ENCODE measurements at regions not wholly inside any gene's neighbourhood (a gene's known extent, or its start where the extent isn't known, plus 50 kb on each side); places are given as distances from the start of the nearest gene placed in this dataset.

DNA sequence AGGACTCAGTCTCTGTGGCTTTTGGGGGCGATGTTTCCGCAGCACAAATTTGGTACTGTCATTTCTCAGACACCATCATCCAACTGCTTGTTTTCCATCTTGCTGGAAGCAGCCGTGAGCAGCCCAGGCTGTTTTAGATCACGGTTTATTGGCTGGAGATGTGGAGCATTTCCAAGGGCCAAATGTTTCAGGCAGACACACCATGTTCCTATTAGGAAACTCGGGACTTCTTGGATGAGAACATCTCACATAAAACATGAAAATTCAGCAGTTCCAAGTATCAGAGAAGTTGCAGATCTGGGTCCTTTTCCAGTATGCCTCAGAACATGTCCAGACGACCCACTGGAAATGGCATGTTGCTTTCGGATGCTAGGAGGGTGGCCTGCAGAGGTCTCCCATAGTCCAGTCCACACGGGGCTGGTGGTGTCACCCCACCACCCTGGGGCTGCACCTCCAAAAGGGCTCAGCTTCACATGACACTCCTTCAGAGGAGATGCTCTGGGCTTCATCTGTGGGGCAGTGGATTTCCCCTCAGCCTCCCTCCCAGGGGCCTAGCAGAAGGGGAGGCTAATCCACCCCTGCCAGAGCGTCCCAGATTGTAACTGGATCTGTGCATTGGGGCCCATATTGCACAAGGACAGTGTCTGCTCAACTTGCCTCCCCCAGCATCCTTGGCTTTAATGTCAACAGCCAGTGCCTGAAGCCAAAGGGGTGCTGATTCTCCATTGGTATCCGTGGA lies 176.3 kb downstream of the SCP2D1 start:
- WGBS (ENCODE audit: insufficient coverage) = 85% methylated on average over 8 of the region's 10 CpGs
- Histone ChIP-seq H3K27me3 (ENCODE audit: control insufficient read depth, insufficient read depth, low read length) (no peaks in the 10 kb centered on the region), H3K9me3 (ENCODE audit: control insufficient read depth, insufficient read depth, low read length) (no peaks in the 10 kb centered on the region), H3K36me3 (ENCODE audit: control insufficient read depth, insufficient read depth, low read length) (no peaks in the 10 kb centered on the region), H3K4me3 (ENCODE audit: low read depth, low read length) (no peak overlapping the region), H3K4me1 (ENCODE audit: control insufficient read depth, insufficient read depth, low read length) (no peaks in the 10 kb centered on the region), H3K27ac (ENCODE audit: low read depth, low read length) (no peak overlapping the region)
- DNase-seq (ENCODE audit: low read depth in 4 of 6, low spot score in 6 of 6) = no peak

DNA sequence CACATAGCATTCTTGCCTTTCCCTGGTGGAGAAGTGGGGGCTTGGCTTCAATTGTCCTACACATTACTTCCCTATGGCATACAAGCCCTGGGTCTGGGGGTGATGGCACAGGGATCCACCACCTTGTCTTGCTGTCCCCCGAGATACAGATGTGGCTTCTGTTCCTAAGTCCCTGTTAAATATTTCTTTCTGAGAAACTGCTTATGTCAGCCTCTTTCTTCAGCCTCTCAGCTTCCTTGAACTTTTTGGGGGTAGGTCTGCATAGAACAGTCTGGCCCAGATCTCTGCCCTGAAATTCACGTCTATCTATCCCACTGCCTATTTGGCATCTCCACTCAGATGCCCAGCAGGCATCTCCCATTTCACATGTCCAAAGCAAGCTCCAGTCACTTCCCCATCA lies 177.4 kb downstream of the SCP2D1 start:
- no peaks in the 10 kb centered on the region for H3K9me3 ChIP-seq (ENCODE audit: control insufficient read depth, insufficient read depth, low read length)
- no peaks in the 10 kb centered on the region for H3K36me3 ChIP-seq (ENCODE audit: control insufficient read depth, insufficient read depth, low read length)
- DNase-seq (ENCODE audit: low read depth in 4 of 6, low spot score in 6 of 6) = no peak
- no peaks in the 10 kb centered on the region for H3K4me1 ChIP-seq (ENCODE audit: control insufficient read depth, insufficient read depth, low read length)
- H3K27me3 ChIP-seq (ENCODE audit: control insufficient read depth, insufficient read depth, low read length) = no peaks in the 10 kb centered on the region
- no peak overlapping the region for H3K4me3 ChIP-seq (ENCODE audit: low read depth, low read length)
- WGBS (ENCODE audit: insufficient coverage) = 87% methylated on average over 1 of the region's 2 CpGs
- H3K27ac ChIP-seq (ENCODE audit: low read depth, low read length) = no peak overlapping the region

DNA sequence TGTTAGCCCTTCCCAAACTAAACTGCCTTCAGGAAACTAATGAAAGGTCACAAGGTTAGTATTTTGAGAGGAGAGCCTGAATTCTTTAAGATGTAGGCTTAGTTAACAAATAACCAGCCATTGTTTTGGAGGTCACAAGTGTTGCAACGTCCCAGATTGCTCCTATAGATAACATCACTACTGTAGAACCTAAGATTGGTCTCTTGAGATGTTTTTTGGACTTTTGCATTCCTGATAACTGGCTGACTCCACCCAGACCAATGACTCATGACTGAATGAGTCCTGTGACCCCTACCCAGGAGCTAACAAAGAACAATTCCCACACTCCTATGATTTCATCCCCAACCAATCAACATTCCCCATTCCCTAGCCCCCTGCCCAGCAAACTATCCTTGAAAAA lies 178.8 kb downstream of the SCP2D1 start:
- H3K9me3 ChIP-seq (ENCODE audit: control insufficient read depth, insufficient read depth, low read length) = no peaks in the 10 kb centered on the region
- no peaks in the 10 kb centered on the region for H3K36me3 ChIP-seq (ENCODE audit: control insufficient read depth, insufficient read depth, low read length)
- no peak overlapping the region for H3K4me3 ChIP-seq (ENCODE audit: low read depth, low read length)
- DNase-seq (ENCODE audit: low read depth in 4 of 6, low spot score in 6 of 6) = no peak
- WGBS (ENCODE audit: insufficient coverage) = 60% methylated on average over 1 of the region's 1 CpG
- H3K27ac ChIP-seq (ENCODE audit: low read depth, low read length) = no peak overlapping the region
- H3K4me1 ChIP-seq (ENCODE audit: control insufficient read depth, insufficient read depth, low read length) = no peaks in the 10 kb centered on the region
- no peaks in the 10 kb centered on the region for H3K27me3 ChIP-seq (ENCODE audit: control insufficient read depth, insufficient read depth, low read length)

DNA sequence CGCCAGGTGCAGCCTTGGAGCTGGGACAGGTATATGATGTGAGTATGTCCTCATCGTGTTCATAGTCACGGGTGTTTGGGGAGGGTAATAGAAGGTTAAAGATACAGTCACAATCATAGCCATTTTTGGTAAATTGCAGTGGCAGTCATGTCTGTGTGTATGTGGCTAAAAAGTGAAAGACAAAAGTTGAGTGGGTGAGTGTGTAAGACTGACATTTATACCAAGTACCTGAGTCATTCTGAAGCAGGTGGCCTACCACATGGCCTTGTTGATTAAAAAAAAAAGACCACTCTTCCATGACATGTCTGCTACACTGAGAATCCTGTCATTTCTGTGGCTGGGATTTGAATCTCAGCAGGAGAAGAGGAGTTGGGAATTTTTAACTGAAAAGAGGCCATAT lies 181.9 kb downstream of the SCP2D1 start:
- DNase-seq (ENCODE audit: low read depth in 4 of 6, low spot score in 6 of 6) = no peak
- no peak overlapping the region for H3K27ac ChIP-seq (ENCODE audit: low read depth, low read length)
- 100% methylated on average over 1 of the region's 3 CpGs for WGBS (ENCODE audit: insufficient coverage)

DNA sequence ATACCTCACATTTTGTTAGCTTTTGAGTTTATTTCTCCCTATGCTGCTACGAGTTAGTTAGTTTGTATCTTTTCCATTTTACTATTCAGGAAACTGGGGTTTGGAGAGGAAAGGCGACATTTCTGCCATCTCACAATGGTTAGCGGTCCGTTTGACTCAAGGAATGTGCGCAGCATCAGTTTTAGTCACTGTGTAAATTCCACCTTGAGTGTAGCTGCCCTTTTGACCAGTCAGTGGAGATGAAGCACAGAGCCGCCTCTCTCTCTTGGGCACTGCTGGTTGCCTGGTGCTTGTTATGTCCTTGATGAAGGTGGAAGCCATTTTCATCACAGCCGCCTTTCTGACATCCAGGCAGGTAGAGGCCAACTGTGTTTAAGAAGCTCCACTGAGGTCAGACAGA lies 185.5 kb downstream of the SCP2D1 start:
- no peak overlapping the region for H3K4me3 ChIP-seq (ENCODE audit: low read depth, low read length)
- no peaks in the 10 kb centered on the region for H3K9me3 ChIP-seq (ENCODE audit: control insufficient read depth, insufficient read depth, low read length)
- WGBS (ENCODE audit: insufficient coverage) = 98% methylated on average over 5 of the region's 7 CpGs
- H3K4me1 ChIP-seq (ENCODE audit: control insufficient read depth, insufficient read depth, low read length) = no peaks in the 10 kb centered on the region
- DNase-seq (ENCODE audit: low read depth in 4 of 6, low spot score in 6 of 6) = peak in 1 of 6 donors; percentile 11
- H3K27me3 ChIP-seq (ENCODE audit: control insufficient read depth, insufficient read depth, low read length) = no peaks in the 10 kb centered on the region
- H3K27ac ChIP-seq (ENCODE audit: low read depth, low read length) = no peak overlapping the region
- H3K36me3 ChIP-seq (ENCODE audit: control insufficient read depth, insufficient read depth, low read length) = no peaks in the 10 kb centered on the region

More for the DNA sequence above, 181.9 kb downstream of the SCP2D1 start:
- Histone ChIP-seq H3K9me3 (ENCODE audit: control insufficient read depth, insufficient read depth, low read length) (no peaks in the 10 kb centered on the region), H3K27me3 (ENCODE audit: control insufficient read depth, insufficient read depth, low read length) (no peaks in the 10 kb centered on the region), H3K4me3 (ENCODE audit: low read depth, low read length) (no peak overlapping the region), H3K36me3 (ENCODE audit: control insufficient read depth, insufficient read depth, low read length) (no peaks in the 10 kb centered on the region), H3K4me1 (ENCODE audit: control insufficient read depth, insufficient read depth, low read length) (no peaks in the 10 kb centered on the region)

DNA sequence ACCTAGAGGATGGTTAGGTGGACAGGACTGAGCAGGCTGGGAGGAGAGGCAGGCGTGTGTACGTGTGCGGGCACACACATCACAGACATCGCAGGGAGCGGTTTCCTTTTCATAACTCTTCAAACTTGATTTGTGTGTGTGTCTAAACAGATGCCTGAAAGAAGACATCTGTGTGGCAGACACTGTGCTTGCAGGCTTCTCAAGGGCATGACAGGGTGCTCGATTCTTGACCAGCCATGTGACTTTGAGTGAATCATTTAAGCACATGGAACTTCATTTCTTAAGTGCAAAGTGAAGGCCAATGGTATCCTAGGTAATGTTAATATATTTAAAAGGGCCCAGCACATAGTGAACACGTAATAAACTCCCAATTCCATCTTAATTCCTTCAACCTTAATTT lies 186.5 kb downstream of the SCP2D1 start:
- DNase-seq (ENCODE audit: low read depth in 4 of 6, low spot score in 6 of 6) = no peak
- H3K4me1 ChIP-seq (ENCODE audit: control insufficient read depth, insufficient read depth, low read length) = no peaks in the 10 kb centered on the region
- no peaks in the 10 kb centered on the region for H3K27me3 ChIP-seq (ENCODE audit: control insufficient read depth, insufficient read depth, low read length)
- no peaks in the 10 kb centered on the region for H3K9me3 ChIP-seq (ENCODE audit: control insufficient read depth, insufficient read depth, low read length)
- WGBS (ENCODE audit: insufficient coverage) = 91% methylated on average over 4 of the region's 7 CpGs
- no peak overlapping the region for H3K4me3 ChIP-seq (ENCODE audit: low read depth, low read length)
- H3K36me3 ChIP-seq (ENCODE audit: control insufficient read depth, insufficient read depth, low read length) = no peaks in the 10 kb centered on the region
- no peak overlapping the region for H3K27ac ChIP-seq (ENCODE audit: low read depth, low read length)

DNA sequence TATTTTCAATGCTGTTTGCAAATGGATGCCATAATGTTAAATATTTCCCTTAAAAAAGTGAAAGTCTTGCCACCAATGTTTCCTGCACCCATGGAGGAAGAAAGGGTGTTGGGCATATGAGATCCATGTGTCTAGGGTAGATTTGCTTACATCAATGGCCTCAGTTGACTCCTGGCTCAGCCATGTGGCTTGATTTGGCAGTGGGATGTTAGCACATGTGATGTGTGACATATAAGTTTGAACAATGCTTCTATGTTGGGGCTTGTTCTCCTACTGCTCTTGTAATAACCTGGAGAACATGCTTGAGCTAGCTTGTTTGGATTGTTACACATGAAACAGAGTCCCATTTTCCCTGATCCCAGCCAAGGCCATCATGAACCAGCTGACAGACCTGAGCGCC lies 187.6 kb downstream of the SCP2D1 start:
- DNase-seq (ENCODE audit: low read depth in 4 of 6, low spot score in 6 of 6) = no peak
- WGBS (ENCODE audit: insufficient coverage) = 100% methylated on average over 1 of the region's 1 CpG
- no peaks in the 10 kb centered on the region for H3K4me1 ChIP-seq (ENCODE audit: control insufficient read depth, insufficient read depth, low read length)
- H3K9me3 ChIP-seq (ENCODE audit: control insufficient read depth, insufficient read depth, low read length) = no peaks in the 10 kb centered on the region
- no peak overlapping the region for H3K4me3 ChIP-seq (ENCODE audit: low read depth, low read length)
- no peaks in the 10 kb centered on the region for H3K36me3 ChIP-seq (ENCODE audit: control insufficient read depth, insufficient read depth, low read length)
- H3K27ac ChIP-seq (ENCODE audit: low read depth, low read length) = no peak overlapping the region
- H3K27me3 ChIP-seq (ENCODE audit: control insufficient read depth, insufficient read depth, low read length) = no peaks in the 10 kb centered on the region

DNA sequence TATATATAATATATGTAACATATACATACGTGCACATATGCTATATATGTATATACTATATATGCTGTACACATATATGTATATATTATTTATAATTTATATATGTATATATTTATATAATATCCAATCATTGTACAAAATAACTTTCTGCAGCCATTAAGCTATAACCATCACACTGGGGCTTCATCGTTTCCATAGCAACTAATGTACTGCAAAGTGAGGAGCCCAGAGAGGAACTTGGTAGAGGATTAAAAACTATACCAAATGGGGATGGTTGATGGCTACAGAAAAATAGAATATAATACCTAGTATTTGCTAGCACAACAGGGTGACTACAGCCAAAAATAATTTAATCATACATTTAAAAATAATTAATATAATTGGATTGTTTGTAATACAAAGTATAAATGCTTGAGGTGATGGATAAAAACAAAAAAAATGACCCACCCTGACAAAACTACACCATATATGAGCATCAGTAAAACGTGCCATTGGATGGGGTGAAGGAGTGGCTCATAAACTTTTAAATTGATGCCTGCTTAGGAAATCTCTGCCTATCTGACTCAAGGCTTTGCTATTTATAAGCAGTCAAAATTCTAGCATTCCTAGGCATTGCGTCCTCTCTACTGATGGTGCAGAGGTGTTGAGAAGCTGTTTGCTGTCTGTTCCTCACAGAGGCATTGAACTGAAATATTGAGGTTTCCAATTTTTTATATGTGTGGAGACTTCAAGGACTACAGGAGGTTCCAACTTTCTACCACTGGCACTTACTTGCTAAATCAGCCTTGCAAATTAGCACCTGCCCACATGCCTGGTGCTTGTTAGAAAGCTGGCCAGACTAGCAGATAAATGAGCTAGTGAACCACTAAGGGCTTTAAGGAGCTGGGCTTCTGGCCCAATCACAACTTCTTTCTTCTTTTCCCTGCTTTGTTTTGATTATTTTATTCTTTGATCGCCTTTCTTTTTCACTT lies 190.1 kb downstream of the SCP2D1 start:
- peak in 1 of 6 donors; percentile 69 for DNase-seq (ENCODE audit: low read depth in 4 of 6, low spot score in 6 of 6)
- no peak overlapping the region for H3K4me3 ChIP-seq (ENCODE audit: low read depth, low read length)
- H3K36me3 ChIP-seq (ENCODE audit: control insufficient read depth, insufficient read depth, low read length) = no peaks in the 10 kb centered on the region
- no peaks in the 10 kb centered on the region for H3K9me3 ChIP-seq (ENCODE audit: control insufficient read depth, insufficient read depth, low read length)
- no peaks in the 10 kb centered on the region for H3K4me1 ChIP-seq (ENCODE audit: control insufficient read depth, insufficient read depth, low read length)
- H3K27ac ChIP-seq (ENCODE audit: low read depth, low read length) = no peak overlapping the region
- WGBS (ENCODE audit: insufficient coverage) = 60% methylated on average over 1 of the region's 5 CpGs
- H3K27me3 ChIP-seq (ENCODE audit: control insufficient read depth, insufficient read depth, low read length) = no peaks in the 10 kb centered on the region

DNA sequence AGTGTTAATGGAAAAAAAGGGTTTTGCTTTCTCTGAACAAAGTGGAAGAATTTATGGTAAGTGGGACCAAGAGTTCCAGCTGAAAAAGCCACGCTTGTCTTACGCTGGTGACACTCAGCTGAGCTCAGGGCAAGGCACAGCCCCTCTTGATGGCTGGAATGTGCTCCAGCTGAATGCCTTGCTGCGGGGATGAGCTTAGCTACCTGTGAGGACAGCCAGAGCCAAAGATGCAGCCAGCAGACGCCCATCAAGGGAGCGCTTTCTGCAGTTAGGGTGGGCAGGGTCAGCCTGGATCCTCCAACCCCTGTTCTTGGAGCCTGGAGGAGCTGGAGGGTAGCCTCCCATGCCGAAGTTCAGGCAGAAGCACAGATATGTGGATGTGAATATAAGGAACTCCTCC lies 191.4 kb downstream of the SCP2D1 start:
- H3K4me1 ChIP-seq (ENCODE audit: control insufficient read depth, insufficient read depth, low read length) = no peaks in the 10 kb centered on the region

More for the DNA sequence above, 191.4 kb downstream of the SCP2D1 start:
- H3K27me3 ChIP-seq (ENCODE audit: control insufficient read depth, insufficient read depth, low read length) = no peaks in the 10 kb centered on the region
- no peak overlapping the region for H3K27ac ChIP-seq (ENCODE audit: low read depth, low read length)
- H3K36me3 ChIP-seq (ENCODE audit: control insufficient read depth, insufficient read depth, low read length) = no peaks in the 10 kb centered on the region
- WGBS (ENCODE audit: insufficient coverage) = 80% methylated on average over 5 of the region's 6 CpGs
- no peaks in the 10 kb centered on the region for H3K9me3 ChIP-seq (ENCODE audit: control insufficient read depth, insufficient read depth, low read length)
- DNase-seq (ENCODE audit: low read depth in 4 of 6, low spot score in 6 of 6) = no peak
- no peak overlapping the region for H3K4me3 ChIP-seq (ENCODE audit: low read depth, low read length)

All from spinal cord (tissue), 9 donors.